Adrenal gland (tissue), 5 donors: ENCODE measurements at regions not wholly inside any gene's neighbourhood (a gene's known extent, or its start where the extent isn't known, plus 50 kb on each side); places are given as distances from the start of the nearest gene placed in this dataset.

Source experiments
- POLR2A ChIP-seq, 2 donors: fragments of 450-650 bp; IDR thresholded peaks; one replicate each; pipeline ENCODE4 v1.6.1; 2017; ENCODE audit warnings: antibody characterized with exemption in 2 of 2, mild to moderate bottlenecking in 2 of 2, moderate library complexity in 1 of 2
- TF ChIP-seq, protein P1 (sequence below), 6 experiments: fragments of 450-650 bp in 4 of 6; fragments of 200-600 bp in 2 of 6; sonication (generic) in 1 of 6; IDR thresholded peaks; 1 replicate in 5 of 6; 2 replicates in 1 of 6; pipeline versions ENCODE4 v1.5.1 to v1.8.0; 2016 to 2021; ENCODE audit warnings: antibody characterized with exemption in 6 of 6, mild to moderate bottlenecking in 2 of 6, moderate library complexity in 1 of 6
- donor health status: DM: no; HTN: no; CAD: no.

DNA sequence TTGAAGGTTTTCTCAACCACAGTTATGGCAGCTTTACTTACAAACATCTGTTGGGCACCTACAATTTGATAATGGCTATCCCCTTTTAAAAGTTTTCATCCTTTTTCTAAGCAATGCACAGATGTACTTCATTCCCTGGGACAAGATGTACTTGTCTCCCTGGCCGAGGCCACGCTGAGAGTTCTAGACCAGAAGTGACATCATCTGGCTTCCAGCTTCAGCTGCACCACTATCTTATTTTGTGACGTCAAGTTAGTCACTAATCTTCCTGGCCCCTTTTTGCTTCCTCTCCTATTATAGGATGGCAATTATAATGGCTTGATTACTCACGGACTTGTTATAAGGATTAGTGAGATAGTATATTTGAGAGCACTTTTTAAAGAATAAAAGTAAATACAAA is 386.4 kb downstream of the BCL11A start:
- TF ChIP-seq, protein P1, sequence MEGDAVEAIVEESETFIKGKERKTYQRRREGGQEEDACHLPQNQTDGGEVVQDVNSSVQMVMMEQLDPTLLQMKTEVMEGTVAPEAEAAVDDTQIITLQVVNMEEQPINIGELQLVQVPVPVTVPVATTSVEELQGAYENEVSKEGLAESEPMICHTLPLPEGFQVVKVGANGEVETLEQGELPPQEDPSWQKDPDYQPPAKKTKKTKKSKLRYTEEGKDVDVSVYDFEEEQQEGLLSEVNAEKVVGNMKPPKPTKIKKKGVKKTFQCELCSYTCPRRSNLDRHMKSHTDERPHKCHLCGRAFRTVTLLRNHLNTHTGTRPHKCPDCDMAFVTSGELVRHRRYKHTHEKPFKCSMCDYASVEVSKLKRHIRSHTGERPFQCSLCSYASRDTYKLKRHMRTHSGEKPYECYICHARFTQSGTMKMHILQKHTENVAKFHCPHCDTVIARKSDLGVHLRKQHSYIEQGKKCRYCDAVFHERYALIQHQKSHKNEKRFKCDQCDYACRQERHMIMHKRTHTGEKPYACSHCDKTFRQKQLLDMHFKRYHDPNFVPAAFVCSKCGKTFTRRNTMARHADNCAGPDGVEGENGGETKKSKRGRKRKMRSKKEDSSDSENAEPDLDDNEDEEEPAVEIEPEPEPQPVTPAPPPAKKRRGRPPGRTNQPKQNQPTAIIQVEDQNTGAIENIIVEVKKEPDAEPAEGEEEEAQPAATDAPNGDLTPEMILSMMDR (IDR thresholded peaks at IDR 0.05): no peak
- no peak for TF ChIP-seq POLR2A (IDR thresholded peaks at IDR 0.05)
